Activated T-helper 1 cell treated with anti-CD3 and anti-CD28 coated beads, Interleukin-12 subunit alpha, Interleukin-12 subunit beta, Interleukin-2, Interleukin-4 antibody, amounts not matched to agents 30 ng/mL and 10 ng/mL and 1 ng/mL, durations not matched to agents 14 hours and 24 hours and 36 hours (primary cell): ENCODE measurements at regions not wholly inside any gene's neighbourhood (a gene's known extent, or its start where the extent isn't known, plus 50 kb on each side); places are given as distances from the start of the nearest gene placed in this dataset.
"Not testable (repeated sequence)": the region's sequence is repeated elsewhere in the genome, so short reads cannot be mapped to it uniquely, and the experiment has no call there.

Experiments used
- DNase-seq: peaks from one replicate; pipeline ENCODE4 v3.0.0; 2021; ENCODE audit warnings: low spot score
- H3K27ac Mint-ChIP-seq: one replicate; pipeline ENCODE4 v1.8.0; 2021; ENCODE audit warnings: mild to moderate bottlenecking, mixed read lengths
- H3K27me3 Mint-ChIP-seq: one replicate; pipeline ENCODE4 v1.8.0; 2022; ENCODE audit warnings: mild to moderate bottlenecking, moderate library complexity, mixed read lengths; ENCODE audit not compliant: insufficient read depth
- H3K36me3 Mint-ChIP-seq: one replicate; pipeline ENCODE4 v1.8.0; 2021; ENCODE audit warnings: low read depth, mixed read lengths
- H3K4me1 Mint-ChIP-seq: one replicate; pipeline ENCODE4 v1.8.0; 2021; ENCODE audit warnings: low read depth, mixed read lengths
- H3K4me3 Mint-ChIP-seq: one replicate; pipeline ENCODE4 v1.8.0; 2021; ENCODE audit warnings: mild to moderate bottlenecking, moderate library complexity, mixed read lengths
- H3K9me3 Mint-ChIP-seq: one replicate; pipeline ENCODE4 v1.8.0; 2021; ENCODE audit warnings: mixed read lengths
- intact Hi-C: fragments of 100-400 bp; cut with micrococcal nuclease; formaldehyde crosslinking; loops from one replicate; pipeline ENCODE4 v1.15.1; 2024

GRCh38 chr3:74033381-74033780 lies 408.6 kb upstream of the PDZRN3 start:
- H3K9me3 Mint-ChIP-seq, result no peaks in the 10 kb centered on the region
- H3K4me1 Mint-ChIP-seq, result no peaks in the 10 kb centered on the region
- no peak for DNase-seq
- no peak overlapping the region for H3K4me3 Mint-ChIP-seq
- no peaks in the 10 kb centered on the region for H3K36me3 Mint-ChIP-seq
- intact Hi-C loops, result no loop called here
- H3K27me3 Mint-ChIP-seq, result no peaks in the 10 kb centered on the region
- H3K27ac Mint-ChIP-seq, result no peak overlapping the region

GRCh38 chr3:74027121-74027520 lies 402.4 kb upstream of the PDZRN3 start:
- no peaks in the 10 kb centered on the region for H3K4me1 Mint-ChIP-seq
- H3K27me3 Mint-ChIP-seq, result no peaks in the 10 kb centered on the region
- no peak overlapping the region for H3K27ac Mint-ChIP-seq
- peaks cover 3% of the 10 kb centered on the region for H3K9me3 Mint-ChIP-seq
- intact Hi-C loops, result no loop called here
- no peak overlapping the region for H3K4me3 Mint-ChIP-seq
- no peak for DNase-seq
- no peaks in the 10 kb centered on the region for H3K36me3 Mint-ChIP-seq

DNA sequence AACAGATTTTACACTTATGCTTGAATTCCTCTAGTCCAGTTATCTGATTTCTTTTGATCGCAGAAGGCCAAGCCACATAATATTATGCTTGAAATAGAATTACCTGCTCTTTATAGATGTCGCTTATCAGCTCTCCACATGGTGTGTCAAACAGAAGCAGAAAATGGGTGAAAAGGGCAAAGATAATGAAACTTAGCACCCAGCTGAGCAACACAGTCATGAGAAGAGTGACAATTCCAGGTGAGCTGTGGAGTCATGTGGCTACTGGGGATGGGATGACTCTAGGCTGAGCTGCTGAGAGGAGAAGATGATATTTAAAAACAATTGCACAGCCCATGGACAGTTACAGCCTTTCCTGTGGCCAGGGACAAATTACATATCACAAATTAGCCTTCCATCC lies 398.7 kb upstream of the PDZRN3 start:
- H3K4me1 Mint-ChIP-seq, result no peaks in the 10 kb centered on the region
- DNase-seq, result no peak
- intact Hi-C loops, result loop anchor here (5.0 kb wide), 1 partner anchor 416 kb away; no protein-coding TSS in a partner anchor
- H3K4me3 Mint-ChIP-seq, result no peak overlapping the region
- no peak overlapping the region for H3K27ac Mint-ChIP-seq
- H3K27me3 Mint-ChIP-seq, result no peaks in the 10 kb centered on the region
- no peaks in the 10 kb centered on the region for H3K36me3 Mint-ChIP-seq
- H3K9me3 Mint-ChIP-seq, result peaks cover 6% of the 10 kb centered on the region

DNA sequence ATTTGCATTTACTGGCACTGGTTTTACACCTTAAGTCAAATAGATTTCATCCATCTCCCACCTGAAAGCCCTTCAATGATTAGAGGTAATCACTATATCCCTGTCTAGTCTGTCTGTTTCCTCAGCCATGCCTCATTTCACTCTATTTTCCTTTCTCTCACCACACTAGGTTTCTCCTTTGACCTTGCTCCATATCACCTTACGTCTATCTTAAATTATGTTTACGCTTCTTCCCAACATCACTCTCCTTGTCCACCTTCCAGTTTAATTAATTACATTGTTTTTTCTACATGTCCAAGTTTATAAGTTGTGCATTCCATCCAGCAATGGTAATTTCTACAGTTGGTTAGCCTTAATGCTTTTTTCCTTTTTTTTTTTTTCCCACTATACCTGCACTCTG lies 396.7 kb upstream of the PDZRN3 start:
- no peaks in the 10 kb centered on the region for H3K4me1 Mint-ChIP-seq
- DNase-seq, result no peak
- intact Hi-C loops, result loop anchor here (5.0 kb wide), 1 partner anchor 414 kb away; no protein-coding TSS in a partner anchor
- no peak overlapping the region for H3K4me3 Mint-ChIP-seq
- H3K27ac Mint-ChIP-seq, result no peak overlapping the region
- H3K9me3 Mint-ChIP-seq, result peaks cover 6% of the 10 kb centered on the region
- H3K27me3 Mint-ChIP-seq, result no peaks in the 10 kb centered on the region
- no peaks in the 10 kb centered on the region for H3K36me3 Mint-ChIP-seq

DNA sequence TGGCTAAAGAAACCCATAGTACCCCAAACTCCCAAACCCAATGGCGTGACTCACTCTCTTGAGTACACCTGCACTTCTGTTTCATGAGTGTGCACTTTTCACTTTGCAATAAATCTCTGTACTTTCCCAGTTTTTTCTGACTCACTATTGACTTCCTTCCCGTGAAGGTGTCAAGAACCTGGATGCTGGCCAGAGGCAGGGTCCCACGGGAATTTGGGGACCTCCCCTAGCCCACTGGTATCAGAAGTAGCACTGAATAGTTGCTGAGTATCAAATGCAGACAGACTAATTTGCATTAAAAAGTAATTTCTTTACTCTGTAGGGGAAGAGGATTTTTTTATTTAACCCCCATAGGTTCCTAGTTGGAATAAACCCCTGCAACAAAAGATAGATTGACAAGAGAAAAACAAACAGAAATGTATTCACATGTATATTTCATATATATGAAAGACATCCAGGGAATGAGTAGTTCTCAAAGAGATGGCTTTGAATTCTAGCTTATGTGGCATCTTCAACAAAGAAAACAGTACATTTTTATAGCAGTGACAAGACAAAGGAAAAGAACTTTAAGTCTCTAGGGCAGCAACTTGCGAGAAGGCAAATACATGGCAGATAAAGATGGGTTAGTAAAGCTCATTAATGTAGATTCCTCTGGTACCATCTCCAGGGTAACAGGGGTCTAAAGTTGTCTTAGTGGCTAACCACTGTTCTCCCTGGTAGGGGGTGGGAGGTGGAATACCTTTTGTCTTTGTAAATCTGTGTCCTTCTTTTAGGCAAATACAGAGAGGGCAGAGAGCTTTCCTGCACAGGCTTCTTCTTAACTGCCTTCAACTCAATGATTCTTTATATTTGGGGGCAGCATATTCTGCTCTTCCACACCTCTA lies 385.5 kb upstream of the PDZRN3 start:
- no peak for DNase-seq
- Mint-ChIP-seq H3K9me3 (peaks cover 3% of the 10 kb centered on the region), H3K36me3 (no peaks in the 10 kb centered on the region), H3K4me3 (no peak overlapping the region), H3K4me1 (no peaks in the 10 kb centered on the region), H3K27ac (no peak overlapping the region), H3K27me3 (no peaks in the 10 kb centered on the region)
- intact Hi-C loops, result no loop called here

- Mint-ChIP-seq H3K27ac (no peak overlapping the region), H3K4me3 (no peak overlapping the region), H3K27me3 (no peaks in the 10 kb centered on the region), H3K9me3 (peaks cover 8% of the 10 kb centered on the region), H3K4me1 (no peaks in the 10 kb centered on the region), H3K36me3 (no peaks in the 10 kb centered on the region)
- DNase-seq, result no peak
- intact Hi-C loops, result no loop called here
Observed at GRCh38 chr3:74004386-74004785, 379.6 kb upstream of the PDZRN3 start.

DNA sequence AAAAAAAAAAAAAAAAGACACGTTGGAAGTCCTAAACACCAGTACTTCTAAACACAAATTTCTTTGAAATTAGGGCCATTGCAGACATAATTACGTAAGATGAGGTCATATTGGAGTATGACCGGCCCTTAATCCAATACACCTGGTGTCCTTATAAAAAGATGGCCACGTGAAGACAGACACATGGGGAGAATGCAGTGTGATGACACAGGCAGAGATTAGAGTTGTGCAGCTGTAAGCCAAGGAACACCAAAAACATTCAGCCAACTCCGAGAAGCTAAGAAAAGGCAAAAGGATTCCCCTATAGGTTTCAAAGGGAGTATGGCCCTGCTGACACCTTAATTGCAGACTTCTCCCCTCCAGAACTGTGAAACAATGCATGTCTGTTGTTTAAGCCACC lies 379.0 kb upstream of the PDZRN3 start:
- no peak overlapping the region for H3K27ac Mint-ChIP-seq
- no peak for DNase-seq
- H3K9me3 Mint-ChIP-seq, result peaks cover 8% of the 10 kb centered on the region
- H3K4me3 Mint-ChIP-seq, result no peak overlapping the region
- H3K27me3 Mint-ChIP-seq, result no peaks in the 10 kb centered on the region
- no peaks in the 10 kb centered on the region for H3K36me3 Mint-ChIP-seq
- intact Hi-C loops, result no loop called here
- H3K4me1 Mint-ChIP-seq, result no peaks in the 10 kb centered on the region

DNA sequence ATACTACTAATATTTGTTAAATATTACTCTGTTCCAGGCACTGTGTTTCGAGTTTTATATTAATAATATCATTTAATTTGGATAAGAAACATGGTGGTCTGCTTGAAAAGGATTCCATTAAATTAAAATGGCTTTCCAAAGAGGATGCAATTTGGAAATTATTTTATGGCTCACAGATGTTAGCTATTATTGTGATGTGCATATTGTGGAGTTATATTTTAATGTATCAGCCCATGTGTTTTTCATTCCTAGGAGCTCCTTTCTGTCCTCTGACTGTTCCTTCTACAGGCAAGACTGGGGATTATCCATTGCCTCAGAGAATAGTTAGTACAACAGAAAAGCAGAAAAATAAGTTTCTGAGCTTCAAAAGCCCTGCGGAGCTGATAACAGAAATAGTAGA lies 376.7 kb upstream of the PDZRN3 start:
- intact Hi-C loops, result no loop called here
- Mint-ChIP-seq H3K4me1 (no peaks in the 10 kb centered on the region), H3K36me3 (no peaks in the 10 kb centered on the region), H3K4me3 (no peak overlapping the region), H3K9me3 (peaks cover 8% of the 10 kb centered on the region), H3K27ac (no peak overlapping the region), H3K27me3 (no peaks in the 10 kb centered on the region)
- no peak for DNase-seq

DNA sequence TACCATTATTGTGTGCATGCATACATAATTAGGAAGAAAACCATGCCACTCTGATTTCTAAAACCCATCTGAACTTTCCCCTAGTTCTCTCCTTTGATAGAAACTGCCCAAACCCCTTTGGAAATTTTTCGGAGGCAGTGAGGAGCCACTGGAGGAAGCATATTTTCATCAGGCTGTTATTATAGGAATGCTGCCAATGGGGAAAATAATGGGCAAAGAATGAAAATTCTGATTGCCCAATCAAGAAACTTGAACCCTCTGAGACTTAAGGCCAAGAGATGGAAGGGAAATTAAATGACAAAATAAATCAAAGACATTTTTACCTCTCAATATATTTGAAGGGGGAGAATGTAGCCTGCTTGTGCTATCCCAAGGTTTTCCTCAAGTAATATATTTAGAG lies 376.0 kb upstream of the PDZRN3 start:
- H3K36me3 Mint-ChIP-seq, result no peaks in the 10 kb centered on the region
- intact Hi-C loops, result no loop called here

DNA sequence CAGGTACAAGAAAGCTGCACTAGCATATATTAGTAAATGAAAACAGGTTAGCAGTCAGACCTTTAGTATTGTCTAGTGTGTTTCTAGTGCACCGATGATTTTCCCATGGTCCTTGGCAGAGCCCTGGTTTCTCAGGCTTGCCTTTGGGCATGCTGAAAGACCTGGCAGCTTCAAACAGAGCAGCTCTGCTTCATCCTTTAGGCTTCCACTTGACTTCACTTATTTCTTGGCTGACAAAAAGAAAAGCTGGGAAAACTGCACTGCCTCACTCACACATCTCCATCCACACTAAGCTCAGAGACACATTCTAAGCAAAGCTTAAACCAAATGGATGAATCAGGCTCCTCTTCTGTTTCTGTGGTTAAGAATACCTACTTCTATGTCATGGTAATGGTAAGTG lies 374.8 kb upstream of the PDZRN3 start:
- no peaks in the 10 kb centered on the region for H3K27me3 Mint-ChIP-seq
- DNase-seq, result no peak
- H3K9me3 Mint-ChIP-seq, result peaks cover 9% of the 10 kb centered on the region
- no peaks in the 10 kb centered on the region for H3K36me3 Mint-ChIP-seq
- intact Hi-C loops, result no loop called here
- no peaks in the 10 kb centered on the region for H3K4me1 Mint-ChIP-seq
- no peak overlapping the region for H3K4me3 Mint-ChIP-seq
- no peak overlapping the region for H3K27ac Mint-ChIP-seq

More for the DNA sequence above, 376.0 kb upstream of the PDZRN3 start:
- no peaks in the 10 kb centered on the region for H3K4me1 Mint-ChIP-seq
- H3K27me3 Mint-ChIP-seq, result no peaks in the 10 kb centered on the region
- H3K4me3 Mint-ChIP-seq, result no peak overlapping the region
- H3K27ac Mint-ChIP-seq, result no peak overlapping the region
- no peak for DNase-seq
- H3K9me3 Mint-ChIP-seq, result peaks cover 6% of the 10 kb centered on the region

GRCh38 chr3:73990691-73991090 lies 365.9 kb upstream of the PDZRN3 start:
- DNase-seq, intact Hi-C loops, H3K4me1 Mint-ChIP-seq, H3K4me3 Mint-ChIP-seq, H3K27me3 Mint-ChIP-seq, H3K36me3 Mint-ChIP-seq, H3K27ac Mint-ChIP-seq: not testable (repeated sequence)
- peaks cover 23% of the 10 kb centered on the region for H3K9me3 Mint-ChIP-seq

DNA sequence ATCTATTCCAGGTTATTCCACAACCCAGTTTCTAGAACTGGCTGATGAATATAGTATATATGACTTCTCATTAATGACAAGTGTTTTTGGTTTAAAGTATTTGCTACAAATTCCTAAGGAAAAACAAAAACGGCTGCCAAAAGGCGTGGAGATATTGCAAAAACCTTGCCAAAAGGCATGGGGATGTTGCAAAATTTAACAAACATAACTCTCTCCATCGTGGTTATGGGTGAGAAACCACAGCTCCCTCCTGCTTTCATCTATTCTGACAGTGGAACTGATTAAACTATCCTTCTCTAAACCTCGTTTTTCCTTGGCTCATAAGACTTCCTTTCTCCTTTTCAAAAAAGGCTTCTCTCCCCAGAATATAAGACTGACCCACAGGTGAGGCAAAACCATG lies 342.0 kb upstream of the PDZRN3 start:
- Mint-ChIP-seq H3K36me3 (no peaks in the 10 kb centered on the region), H3K27me3 (no peaks in the 10 kb centered on the region), H3K4me1 (no peaks in the 10 kb centered on the region), H3K9me3 (peaks cover 10% of the 10 kb centered on the region), H3K4me3 (no peak overlapping the region), H3K27ac (no peak overlapping the region)
- intact Hi-C loops, result no loop called here
- DNase-seq, result no peak

GRCh38 chr3:73964818-73965217 lies 340.1 kb upstream of the PDZRN3 start:
- H3K4me3 Mint-ChIP-seq, result no peak overlapping the region
- intact Hi-C loops, result no loop called here
- no peaks in the 10 kb centered on the region for H3K36me3 Mint-ChIP-seq
- H3K27me3 Mint-ChIP-seq, result no peaks in the 10 kb centered on the region
- no peak overlapping the region for H3K27ac Mint-ChIP-seq
- H3K9me3 Mint-ChIP-seq, result peaks cover 3% of the 10 kb centered on the region
- no peak for DNase-seq
- no peaks in the 10 kb centered on the region for H3K4me1 Mint-ChIP-seq
